IPS-20b (cell line): ENCODE measurements at regions not wholly inside any gene's neighbourhood (a gene's known extent, or its start where the extent isn't known, plus 50 kb on each side); places are given as distances from the start of the nearest gene placed in this dataset.

Experiments
- H3K27ac ChIP-seq: one replicate; pipeline ENCODE4 v1.5.1; 2013; ENCODE audit warnings: low read length
- H3K27me3 ChIP-seq: 2 replicates; pipeline ENCODE4 v1.6.1; 2013; ENCODE audit warnings: mild to moderate bottlenecking, low read length, inconsistent platforms; ENCODE audit not compliant: insufficient read depth
- H3K36me3 ChIP-seq: 2 replicates; pipeline ENCODE4 v1.6.1; 2013; ENCODE audit warnings: low read depth, mild to moderate bottlenecking, inconsistent platforms, low read length, moderate library complexity; ENCODE audit not compliant: insufficient read depth
- H3K4me1 ChIP-seq: 2 replicates; pipeline ENCODE4 v1.6.1; 2013; ENCODE audit warnings: mild to moderate bottlenecking, control low read depth, inconsistent platforms, low read length, moderate library complexity; ENCODE audit not compliant: insufficient read depth
- H3K4me3 ChIP-seq: 2 replicates; pipeline ENCODE4 v1.5.1; 2013; ENCODE audit warnings: mild to moderate bottlenecking, low read length, inconsistent platforms
- H3K9ac ChIP-seq: 2 replicates; pipeline ENCODE4 v1.6.1; 2013; ENCODE audit warnings: low read depth, mild to moderate bottlenecking, inconsistent platforms, low read length, moderate library complexity
- H3K9me3 ChIP-seq: 2 replicates; pipeline ENCODE4 v1.6.1; 2013; ENCODE audit warnings: mild to moderate bottlenecking, low read depth, low read length, inconsistent platforms; ENCODE audit not compliant: insufficient read depth

- no peaks in the 10 kb centered on the region for H3K36me3 ChIP-seq
Measured at GRCh38 chr20:39309458-39309857, 347.3 kb downstream of the DHX35 start.

GRCh38 chr20:39302312-39302711 is 340.2 kb downstream of the DHX35 start:
- H3K36me3 ChIP-seq = no peaks in the 10 kb centered on the region
- no peaks in the 10 kb centered on the region for H3K4me1 ChIP-seq
- no peaks in the 10 kb centered on the region for H3K9me3 ChIP-seq
- H3K9ac ChIP-seq = no peak overlapping the region
- no peak overlapping the region for H3K27ac ChIP-seq
- no peaks in the 10 kb centered on the region for H3K27me3 ChIP-seq
- H3K4me3 ChIP-seq = no peak overlapping the region

More at GRCh38 chr20:39309458-39309857, 347.3 kb downstream of the DHX35 start:
- no peak overlapping the region for H3K27ac ChIP-seq
- no peak overlapping the region for H3K9ac ChIP-seq
- peaks cover 8% of the 10 kb centered on the region; the same call in 1 of the 2 replicates for H3K9me3 ChIP-seq
- peaks cover 6% of the 10 kb centered on the region; the same call in 1 of the 2 replicates for H3K4me1 ChIP-seq
- H3K4me3 ChIP-seq = no peak overlapping the region
- no peaks in the 10 kb centered on the region for H3K27me3 ChIP-seq

- H3K4me3 ChIP-seq = no peak overlapping the region
- H3K27me3 ChIP-seq = no peaks in the 10 kb centered on the region
- no peaks in the 10 kb centered on the region for H3K9me3 ChIP-seq
- H3K27ac ChIP-seq = no peak overlapping the region
- no peak overlapping the region for H3K9ac ChIP-seq
- no peaks in the 10 kb centered on the region for H3K36me3 ChIP-seq
- peaks cover 2% of the 10 kb centered on the region; the same call in 1 of the 2 replicates for H3K4me1 ChIP-seq
Measured at GRCh38 chr20:39299783-39300182, 337.6 kb downstream of the DHX35 start.

DNA sequence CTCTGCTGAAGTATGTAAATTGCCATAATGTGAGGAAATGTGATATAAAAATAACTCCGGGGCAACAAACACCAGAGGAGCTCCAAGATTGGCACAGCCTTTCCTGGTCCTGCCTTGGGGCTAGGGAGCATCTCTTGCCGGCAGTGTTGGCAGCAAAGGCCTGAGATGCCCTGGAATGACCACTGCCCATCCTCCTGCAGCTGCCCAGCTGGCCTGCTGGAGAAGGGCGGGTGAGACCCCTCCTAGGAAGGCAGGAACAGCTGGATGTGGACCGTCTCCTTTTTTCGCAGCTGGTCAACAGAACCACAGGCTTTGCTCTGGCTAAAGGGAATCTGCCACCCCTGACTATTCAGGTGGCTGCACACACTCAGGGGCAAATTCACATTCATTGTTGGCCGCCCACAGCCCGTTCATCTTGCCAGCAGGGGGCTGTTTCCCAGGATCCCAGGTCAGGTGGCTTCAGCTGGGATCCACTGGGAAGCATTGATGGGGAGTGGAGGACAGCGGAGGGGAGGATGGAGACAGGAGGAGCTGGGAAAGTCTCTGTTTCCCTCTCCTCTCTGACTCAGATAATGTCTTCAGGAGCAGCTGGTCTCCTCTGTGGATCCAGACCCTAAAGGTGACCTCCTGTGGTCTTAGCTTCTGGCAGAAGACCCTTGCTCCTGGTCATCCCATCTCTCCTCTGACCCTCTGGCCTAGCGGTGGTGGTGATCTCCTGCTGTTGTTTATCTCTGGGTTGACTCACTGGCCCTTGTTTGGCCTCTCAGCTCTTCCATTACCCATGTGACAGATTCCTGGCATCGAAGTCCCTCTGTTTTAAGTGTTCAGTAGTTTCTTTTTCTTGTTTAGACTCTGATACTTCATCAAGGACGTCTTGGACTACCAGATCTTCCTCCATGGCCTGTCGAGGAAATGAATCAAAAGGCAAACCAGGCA is 336.7 kb downstream of the DHX35 start:
- peaks cover 12% of the 10 kb centered on the region for H3K4me1 ChIP-seq
- H3K36me3 ChIP-seq = no peaks in the 10 kb centered on the region
- H3K27me3 ChIP-seq = no peaks in the 10 kb centered on the region
- no peak overlapping the region for H3K4me3 ChIP-seq
- H3K27ac ChIP-seq = no peak overlapping the region
- no peak overlapping the region for H3K9ac ChIP-seq
- H3K9me3 ChIP-seq = no peaks in the 10 kb centered on the region

DNA sequence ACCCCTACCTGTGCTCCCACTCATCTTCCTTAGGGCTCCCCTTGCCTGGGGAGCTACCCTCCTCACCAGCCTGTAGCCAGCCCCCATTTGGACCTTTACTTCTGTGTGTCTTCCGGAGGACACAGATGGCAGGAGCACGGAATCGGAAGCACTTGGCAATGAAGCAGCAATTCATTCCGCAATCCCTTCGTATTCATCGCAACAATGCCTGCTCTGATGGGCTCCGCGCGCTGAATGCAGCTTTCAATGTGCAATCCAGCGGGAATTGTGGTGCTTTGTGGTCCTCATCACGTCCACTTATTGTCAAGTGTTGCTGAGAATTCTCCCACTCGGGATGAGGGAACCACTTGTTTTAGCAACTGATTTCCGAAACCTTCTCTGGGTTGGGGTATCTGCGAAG is 336.0 kb downstream of the DHX35 start:
- Histone ChIP-seq H3K9ac (no peak overlapping the region), H3K27me3 (no peaks in the 10 kb centered on the region), H3K4me1 (peaks cover 15% of the 10 kb centered on the region), H3K9me3 (no peaks in the 10 kb centered on the region), H3K36me3 (no peaks in the 10 kb centered on the region), H3K4me3 (no peak overlapping the region), H3K27ac (no peak overlapping the region)

- Histone ChIP-seq H3K9ac (no peak overlapping the region), H3K36me3 (no peaks in the 10 kb centered on the region), H3K4me1 (peaks cover 30% of the 10 kb centered on the region), H3K9me3 (no peaks in the 10 kb centered on the region), H3K27me3 (no peaks in the 10 kb centered on the region), H3K27ac (no peak overlapping the region), H3K4me3 (no peak overlapping the region)
Measured at GRCh38 chr20:39295301-39295700, 333.2 kb downstream of the DHX35 start.

- H3K27me3 ChIP-seq = no peaks in the 10 kb centered on the region
- H3K4me3 ChIP-seq = no peak overlapping the region
- H3K4me1 ChIP-seq = peaks cover 38% of the 10 kb centered on the region
- H3K27ac ChIP-seq = no peak overlapping the region
- H3K9ac ChIP-seq = no peak overlapping the region
- H3K9me3 ChIP-seq = no peaks in the 10 kb centered on the region
- H3K36me3 ChIP-seq = no peaks in the 10 kb centered on the region
Measured at GRCh38 chr20:39294137-39294725, 332.1 kb downstream of the DHX35 start.

- no peak overlapping the region for H3K27ac ChIP-seq
Measured at GRCh38 chr20:39292193-39292736, 330.1 kb downstream of the DHX35 start.

GRCh38 chr20:39291301-39291700 is 329.2 kb downstream of the DHX35 start:
- Histone ChIP-seq H3K9me3 (peaks cover 16% of the 10 kb centered on the region), H3K4me1 (peaks cover 42% of the 10 kb centered on the region), H3K4me3 (no peak overlapping the region), H3K27ac (no peak overlapping the region), H3K36me3 (no peaks in the 10 kb centered on the region), H3K9ac (no peak overlapping the region), H3K27me3 (no peaks in the 10 kb centered on the region)

More at GRCh38 chr20:39292193-39292736, 330.1 kb downstream of the DHX35 start:
- Histone ChIP-seq H3K9me3 (peaks cover 15% of the 10 kb centered on the region), H3K4me1 (peaks cover 42% of the 10 kb centered on the region), H3K9ac (no peak overlapping the region), H3K36me3 (no peaks in the 10 kb centered on the region), H3K27me3 (no peaks in the 10 kb centered on the region), H3K4me3 (no peak overlapping the region)

GRCh38 chr20:39290575-39290974 is 328.4 kb downstream of the DHX35 start:
- no peak overlapping the region for H3K9ac ChIP-seq
- H3K4me1 ChIP-seq = peaks cover 42% of the 10 kb centered on the region
- H3K27me3 ChIP-seq = no peaks in the 10 kb centered on the region
- H3K4me3 ChIP-seq = no peak overlapping the region
- no peaks in the 10 kb centered on the region for H3K36me3 ChIP-seq
- H3K27ac ChIP-seq = no peak overlapping the region
- peaks cover 16% of the 10 kb centered on the region for H3K9me3 ChIP-seq

DNA sequence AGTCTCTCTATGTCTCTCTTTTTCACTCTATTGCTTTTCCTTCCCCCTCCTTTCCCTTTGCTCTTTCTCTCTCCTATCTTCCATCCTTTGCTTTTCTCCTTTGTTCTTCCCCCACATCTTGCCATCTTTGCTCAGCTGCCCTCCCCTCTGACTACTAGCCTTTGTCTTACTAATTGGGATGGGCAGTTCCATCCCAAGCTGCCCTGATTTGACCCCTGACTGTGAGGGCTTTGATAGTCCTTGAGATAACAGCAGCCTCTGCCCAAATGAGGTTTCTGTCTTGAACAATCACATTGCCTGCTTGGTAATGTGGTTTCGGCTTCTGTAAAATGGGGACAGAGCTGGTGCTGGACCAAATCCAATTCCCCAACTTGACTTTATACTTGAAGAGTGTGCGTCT is 327.7 kb downstream of the DHX35 start:
- Histone ChIP-seq H3K27me3 (no peaks in the 10 kb centered on the region), H3K4me3 (peak overlapping the region; percentile 12; the same call in 1 of the 2 replicates), H3K27ac (peak overlapping the region; percentile 8), H3K36me3 (no peaks in the 10 kb centered on the region), H3K4me1 (peaks cover 41% of the 10 kb centered on the region), H3K9me3 (peaks cover 16% of the 10 kb centered on the region), H3K9ac (no peak overlapping the region)
